Left lobe of liver (tissue), 2 donors: ENCODE measurements at regions not wholly inside any gene's neighbourhood (a gene's known extent, or its start where the extent isn't known, plus 50 kb on each side); places are given as distances from the start of the nearest gene placed in this dataset.

Experiments
- ATAC-seq: fragments of 200-7000 bp; cut with Tn5 transposase; one replicate; pipeline ENCODE4 v1.9.1; 2020; ENCODE audit warnings: mild to moderate bottlenecking, moderate library complexity
- DNase-seq: peaks from one replicate; pipeline ENCODE4 v3.0.0-alpha.2; 2020; ENCODE audit warnings: low spot score
- donor health status: DM: no; HTN: no; CAD: no; lungs with moderate emphysema.
- donor health status: DM: no; HTN: yes; CAD: no.

GRCh38 chr2:12227941-12228608 lies 481.6 kb downstream of the LPIN1 start:
- DNase-seq (no peak), ATAC-seq (no peak)

GRCh38 chr2:12231288-12231687 lies 484.9 kb downstream of the LPIN1 start:
- DNase-seq (no peak), ATAC-seq (no peak)

GRCh38 chr2:12232876-12233275 lies 483.9 kb upstream of the TRIB2 start:
- no peak for DNase-seq
- no peak for ATAC-seq

DNA sequence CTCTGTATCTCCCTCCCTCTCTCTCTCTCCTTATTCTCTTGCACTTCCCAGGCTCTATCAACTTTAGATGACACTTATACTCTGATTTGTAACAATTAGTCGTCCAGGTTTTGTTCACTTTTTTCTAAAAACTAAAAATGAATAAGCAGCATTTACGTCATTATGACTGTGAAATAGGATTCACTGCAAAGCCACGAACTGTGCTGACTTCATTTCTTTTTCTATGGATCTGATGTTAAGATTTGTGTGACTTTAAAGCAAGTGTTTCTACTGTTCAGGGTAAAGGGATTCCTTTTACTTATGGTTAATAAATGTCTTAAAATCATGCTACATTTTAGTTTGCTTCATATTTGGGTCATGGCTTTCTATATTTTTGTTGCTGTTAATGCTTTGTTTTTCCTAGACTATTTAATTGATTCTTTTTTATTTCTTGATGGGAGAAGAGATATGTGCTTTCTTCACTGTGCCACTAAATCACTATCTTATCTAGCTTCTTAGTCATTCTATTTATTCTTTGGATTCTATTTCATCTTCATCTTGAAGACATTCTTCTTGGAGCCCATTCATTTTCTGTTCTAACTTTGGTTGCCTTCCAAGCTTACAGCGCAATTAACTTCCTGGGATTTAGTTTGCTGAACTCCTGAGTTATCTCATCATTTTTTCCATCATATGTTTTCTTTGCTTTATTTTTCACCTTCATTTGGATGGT lies 480.4 kb upstream of the TRIB2 start:
- DNase-seq (no peak), ATAC-seq (no peak)

DNA sequence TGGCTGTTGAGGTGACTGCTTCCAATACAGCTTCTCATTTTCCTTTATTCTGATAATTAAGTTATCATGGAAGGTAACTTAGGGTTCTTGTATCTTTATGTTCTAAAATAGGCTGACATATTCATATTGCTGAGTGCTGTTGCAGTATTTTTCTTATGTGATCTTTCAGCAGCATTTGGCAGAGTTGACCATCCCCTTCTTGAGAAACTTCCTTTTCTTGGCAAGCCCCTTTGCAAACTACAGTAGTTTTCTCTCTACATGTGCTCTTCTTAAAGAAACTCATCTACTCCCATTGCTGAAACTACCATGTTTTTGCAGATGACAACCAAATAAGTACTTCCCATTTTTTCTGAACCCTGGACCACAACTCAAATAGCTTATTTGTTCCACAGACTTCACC lies 476.5 kb upstream of the TRIB2 start:
- ATAC-seq (no peak), DNase-seq (no peak)

GRCh38 chr2:12243381-12243780 lies 473.4 kb upstream of the TRIB2 start:
- no peak for ATAC-seq
- DNase-seq: no peak

GRCh38 chr2:12244070-12244469 lies 472.7 kb upstream of the TRIB2 start:
- ATAC-seq (no peak), DNase-seq (no peak)

DNA sequence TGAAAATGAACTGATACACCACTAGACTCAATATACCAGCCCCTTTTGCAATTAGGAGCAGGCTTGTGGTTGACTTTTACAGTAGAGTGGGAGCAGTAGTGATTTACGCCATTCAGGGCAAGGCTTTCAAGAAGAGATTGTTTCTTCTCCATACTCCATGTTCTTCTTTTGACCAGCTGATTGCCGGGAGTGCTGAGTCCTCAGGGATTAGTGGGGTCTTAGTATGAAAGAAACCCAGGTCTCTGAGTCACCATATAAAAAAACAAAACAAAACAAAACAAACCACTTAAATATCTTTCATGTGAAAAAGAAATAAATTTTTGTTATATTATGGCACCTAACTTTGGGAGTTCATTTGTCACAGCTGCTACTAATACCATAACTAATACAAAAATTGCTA lies 465.6 kb upstream of the TRIB2 start:
- ATAC-seq: no peak
- no peak for DNase-seq

DNA sequence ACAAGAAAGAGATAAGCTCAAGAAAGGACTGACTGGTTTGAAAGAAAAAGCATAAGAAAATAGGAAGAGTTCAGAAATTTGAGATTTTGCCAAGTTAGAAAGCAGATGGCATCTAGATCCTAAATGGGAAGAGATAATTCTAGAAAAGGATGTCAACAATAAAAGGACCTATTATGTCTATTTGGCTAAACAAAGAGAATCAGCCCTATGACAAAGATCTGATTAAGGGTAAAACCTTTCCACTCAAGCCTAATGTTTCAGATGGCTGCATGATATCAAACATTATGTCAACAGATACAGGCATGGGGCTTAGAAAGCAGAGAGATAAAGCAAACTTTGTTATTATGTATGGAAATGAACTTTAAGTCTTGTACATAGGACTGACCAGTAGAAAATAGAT lies 465.0 kb upstream of the TRIB2 start:
- DNase-seq (no peak), ATAC-seq (no peak)

DNA sequence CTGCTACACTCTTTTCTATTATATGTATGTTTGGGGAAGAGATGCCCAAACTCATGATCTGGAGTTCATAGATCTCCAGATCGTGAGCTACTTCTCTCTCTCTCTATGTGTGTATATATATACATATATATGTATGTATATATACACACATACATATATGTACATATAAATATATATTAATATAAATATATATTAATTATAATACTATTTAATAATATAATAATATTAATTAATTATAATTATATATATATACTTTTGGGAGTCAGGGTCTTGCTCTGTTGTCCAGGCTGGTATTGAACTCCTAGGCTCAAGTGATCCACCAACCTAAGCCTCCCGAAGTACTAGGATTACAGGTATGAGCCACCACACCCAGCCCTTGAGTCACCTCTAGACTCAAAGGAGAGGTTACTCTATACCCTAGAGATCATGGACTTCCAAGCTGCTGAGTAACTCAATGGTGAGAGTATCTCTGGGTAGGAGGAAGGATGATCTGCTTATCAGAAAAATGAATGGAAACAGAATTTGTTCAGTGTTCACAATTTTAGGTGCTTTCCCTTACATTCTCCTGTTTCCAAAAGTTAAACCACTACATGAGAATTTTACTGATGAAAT lies 463.5 kb upstream of the TRIB2 start:
- ATAC-seq (no peak), DNase-seq (no peak)

GRCh38 chr2:12254280-12254860 lies 462.4 kb upstream of the TRIB2 start:
- DNase-seq (no peak), ATAC-seq (no peak)

GRCh38 chr2:12256206-12256605 lies 460.5 kb upstream of the TRIB2 start:
- ATAC-seq: no peak
- no peak for DNase-seq

- ATAC-seq (no peak), DNase-seq (no peak)
Measured at GRCh38 chr2:12257476-12257875, 459.3 kb upstream of the TRIB2 start.

GRCh38 chr2:12259493-12259892 lies 457.2 kb upstream of the TRIB2 start:
- ATAC-seq: no peak
- no peak for DNase-seq

GRCh38 chr2:12261986-12262680 lies 454.6 kb upstream of the TRIB2 start:
- ATAC-seq (no peak), DNase-seq (no peak)

- DNase-seq (no peak), ATAC-seq (no peak)
Measured at GRCh38 chr2:12262681-12263436, 453.9 kb upstream of the TRIB2 start.

- no peak for ATAC-seq
- DNase-seq: no peak
Measured at GRCh38 chr2:12263730-12264129, 453.0 kb upstream of the TRIB2 start.

DNA sequence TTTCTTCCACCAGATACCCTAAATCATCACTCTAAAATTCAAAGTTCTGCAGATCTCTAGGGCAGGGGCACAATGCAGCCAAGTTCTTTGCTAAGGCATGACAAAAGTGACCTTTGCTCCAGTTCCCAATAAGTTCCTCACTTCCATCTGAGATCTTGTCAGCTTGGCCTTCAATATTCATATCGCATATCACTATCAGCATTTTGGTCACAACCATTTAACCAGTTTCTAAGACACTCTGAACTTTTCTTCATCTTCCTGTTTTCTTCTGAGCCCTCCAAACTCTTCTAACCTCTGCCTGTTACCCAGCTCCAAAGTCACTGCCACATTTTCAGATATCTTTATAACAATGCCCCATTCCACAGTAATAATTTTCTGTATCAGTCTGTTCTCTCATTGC lies 452.6 kb upstream of the TRIB2 start:
- no peak for DNase-seq
- no peak for ATAC-seq

DNA sequence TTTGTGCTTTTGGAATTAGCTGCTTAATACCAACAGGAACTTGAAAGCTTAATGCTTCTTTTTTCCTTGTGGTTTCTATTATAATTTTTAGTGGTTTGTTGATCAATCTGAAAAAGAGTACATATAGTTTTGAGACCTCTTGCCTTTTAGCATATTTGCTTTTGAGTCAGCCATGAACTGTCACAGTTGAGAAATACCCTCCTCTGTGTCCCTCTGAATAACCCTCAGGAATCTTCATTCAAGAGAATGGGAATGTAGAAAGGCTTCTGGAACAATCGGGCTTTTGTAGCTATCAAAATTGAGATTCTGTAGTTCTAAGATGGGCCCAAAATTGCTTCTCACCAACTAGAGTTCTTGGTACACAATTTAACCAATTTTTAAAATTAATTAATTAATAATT lies 451.1 kb upstream of the TRIB2 start:
- no peak for DNase-seq

GRCh38 chr2:12267042-12267441 lies 449.7 kb upstream of the TRIB2 start:
- ATAC-seq: no peak
- DNase-seq: no peak

More for the DNA sequence above, 451.1 kb upstream of the TRIB2 start:
- ATAC-seq: no peak
